Ascending aorta (tissue), 2 donors: ENCODE measurements at regions not wholly inside any gene's neighbourhood (a gene's known extent, or its start where the extent isn't known, plus 50 kb on each side); places are given as distances from the start of the nearest gene placed in this dataset.

ENCODE experiments used
- DNase-seq, 2 donors: peaks; one replicate each; pipeline ENCODE4 v3.0.0-alpha.2; 2019; ENCODE audit warnings: low spot score in 2 of 2
- H3K27ac ChIP-seq, 2 donors: fragments of 200-600 bp; sonication (generic); one replicate each; pipeline ENCODE4 v1.5.1; 2016 to 2017; ENCODE audit warnings: mild to moderate bottlenecking in 1 of 2
- H3K27me3 ChIP-seq: fragments of 200-600 bp; sonication (generic); one replicate; pipeline ENCODE4 v1.5.1; 2017
- H3K36me3 ChIP-seq, 2 donors: fragments of 200-600 bp; sonication (generic); one replicate each; pipeline ENCODE4 v1.5.1; 2016
- H3K4me1 ChIP-seq, 2 donors: fragments of 200-600 bp; sonication (generic); one replicate each; pipeline ENCODE4 v1.5.1; 2016 to 2017; ENCODE audit warnings: mild to moderate bottlenecking in 1 of 2
- H3K4me3 ChIP-seq, 2 donors: fragments of 200-600 bp; sonication (generic); one replicate each; pipeline ENCODE4 v1.5.1; 2016 to 2017; ENCODE audit warnings: mild to moderate bottlenecking in 1 of 2
- H3K9me3 ChIP-seq, 2 donors: fragments of 200-600 bp; sonication (generic); one replicate each; pipeline ENCODE4 v1.5.1; 2016
- intact Hi-C: fragments of 100-400 bp; cut with DNase I; formaldehyde crosslinking; loops from one replicate; pipeline ENCODE4 v1.15.1; 2023
- TF ChIP-seq, protein P1 (sequence below), 3 experiments: fragments of 200-600 bp in 2 of 3; fragments of 450-650 bp in 1 of 3; sonication (generic) in 2 of 3; IDR thresholded peaks; one replicate each; pipeline ENCODE4 v1.5.1; 2016 to 2019; ENCODE audit warnings: antibody characterized with exemption in 3 of 3, mild to moderate bottlenecking in 1 of 3, moderate library complexity in 1 of 3

DNA sequence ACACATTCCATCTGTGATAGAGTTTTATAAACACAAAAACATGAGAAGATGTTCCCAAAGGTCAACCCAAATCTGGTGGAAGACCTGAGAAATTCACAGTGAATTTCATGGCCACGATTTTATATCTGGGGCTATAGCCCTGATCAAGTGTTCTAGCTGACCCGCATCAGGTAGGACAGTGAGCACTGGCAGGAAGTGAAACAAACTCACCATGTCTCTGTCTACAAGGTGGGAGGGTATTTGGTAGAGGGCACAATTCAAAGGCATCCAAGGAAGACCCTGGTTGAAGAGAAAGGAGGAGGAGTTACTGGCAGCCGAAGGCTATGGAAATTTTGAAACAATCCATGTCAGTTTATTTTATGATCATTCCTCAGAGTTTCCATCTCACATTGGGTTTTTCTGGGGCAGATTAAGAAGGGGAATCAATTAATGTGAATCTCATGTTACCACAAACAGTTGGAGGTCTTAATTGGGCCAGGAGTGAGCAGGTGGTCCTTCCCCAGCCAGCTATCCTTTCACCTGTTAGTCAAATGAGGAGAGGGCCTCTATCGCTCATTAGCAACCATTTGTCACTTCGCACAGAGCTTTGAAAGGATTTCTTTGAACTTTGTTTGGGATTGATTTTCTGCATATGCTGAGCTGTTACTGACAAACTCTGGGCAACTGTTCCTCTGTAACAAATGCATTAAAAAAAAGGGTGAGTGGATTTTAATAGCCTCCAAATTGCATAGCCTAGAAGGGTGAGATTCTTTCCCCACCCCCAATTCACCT is 612.0 kb upstream of the CLINT1 start:
- Histone ChIP-seq H3K4me3 (no peak overlapping the region), H3K4me1 (no peaks in the 10 kb centered on the region), H3K27ac (no peak overlapping the region), H3K9me3 (no peaks in the 10 kb centered on the region), H3K36me3 (no peaks in the 10 kb centered on the region), H3K27me3 (no peaks in the 10 kb centered on the region)
- DNase-seq: no peak
- TF ChIP-seq, protein P1, sequence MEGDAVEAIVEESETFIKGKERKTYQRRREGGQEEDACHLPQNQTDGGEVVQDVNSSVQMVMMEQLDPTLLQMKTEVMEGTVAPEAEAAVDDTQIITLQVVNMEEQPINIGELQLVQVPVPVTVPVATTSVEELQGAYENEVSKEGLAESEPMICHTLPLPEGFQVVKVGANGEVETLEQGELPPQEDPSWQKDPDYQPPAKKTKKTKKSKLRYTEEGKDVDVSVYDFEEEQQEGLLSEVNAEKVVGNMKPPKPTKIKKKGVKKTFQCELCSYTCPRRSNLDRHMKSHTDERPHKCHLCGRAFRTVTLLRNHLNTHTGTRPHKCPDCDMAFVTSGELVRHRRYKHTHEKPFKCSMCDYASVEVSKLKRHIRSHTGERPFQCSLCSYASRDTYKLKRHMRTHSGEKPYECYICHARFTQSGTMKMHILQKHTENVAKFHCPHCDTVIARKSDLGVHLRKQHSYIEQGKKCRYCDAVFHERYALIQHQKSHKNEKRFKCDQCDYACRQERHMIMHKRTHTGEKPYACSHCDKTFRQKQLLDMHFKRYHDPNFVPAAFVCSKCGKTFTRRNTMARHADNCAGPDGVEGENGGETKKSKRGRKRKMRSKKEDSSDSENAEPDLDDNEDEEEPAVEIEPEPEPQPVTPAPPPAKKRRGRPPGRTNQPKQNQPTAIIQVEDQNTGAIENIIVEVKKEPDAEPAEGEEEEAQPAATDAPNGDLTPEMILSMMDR (IDR thresholded peaks at IDR 0.05): no peak
- intact Hi-C loops: no loop called here

GRCh38 chr5:158468444-158468843 is 609.5 kb upstream of the CLINT1 start:
- TF ChIP-seq, protein P1 (IDR thresholded peaks at IDR 0.05): no peak
- H3K36me3 ChIP-seq: no peaks in the 10 kb centered on the region

GRCh38 chr5:158466191-158466590 is 607.2 kb upstream of the CLINT1 start:
- Histone ChIP-seq H3K9me3 (no peaks in the 10 kb centered on the region), H3K36me3 (no peaks in the 10 kb centered on the region), H3K4me1 (peaks cover 0 to 13% of the 10 kb centered on the region in 2 donors), H3K27ac (no peak overlapping the region), H3K27me3 (no peaks in the 10 kb centered on the region), H3K4me3 (no peak overlapping the region)
- no peak for DNase-seq
- intact Hi-C loops: loop anchor here (10.0 kb wide), 1 partner anchor 639 kb away; no protein-coding TSS in a partner anchor
- TF ChIP-seq, protein P1 (IDR thresholded peaks at IDR 0.05): no peak

More at GRCh38 chr5:158468444-158468843, 609.5 kb upstream of the CLINT1 start:
- H3K9me3 ChIP-seq: no peaks in the 10 kb centered on the region
- intact Hi-C loops: loop anchor here (10.0 kb wide), 1 partner anchor 636 kb away; no protein-coding TSS in a partner anchor
- no peak for DNase-seq
- no peak overlapping the region for H3K27ac ChIP-seq
- no peaks in the 10 kb centered on the region for H3K27me3 ChIP-seq
- peaks cover 0 to 10% of the 10 kb centered on the region in 2 donors for H3K4me1 ChIP-seq
- H3K4me3 ChIP-seq: no peak overlapping the region

GRCh38 chr5:158465086-158465972 is 606.4 kb upstream of the CLINT1 start:
- DNase-seq: no peak
- Histone ChIP-seq H3K4me3 (no peak overlapping the region), H3K27me3 (no peaks in the 10 kb centered on the region), H3K9me3 (no peaks in the 10 kb centered on the region), H3K27ac (no peak overlapping the region), H3K36me3 (no peaks in the 10 kb centered on the region), H3K4me1 (peaks cover 0 to 15% of the 10 kb centered on the region in 2 donors)
- intact Hi-C loops: loop anchor here (10.0 kb wide), 1 partner anchor 639 kb away; no protein-coding TSS in a partner anchor
- TF ChIP-seq, protein P1 (IDR thresholded peaks at IDR 0.05): no peak

DNA sequence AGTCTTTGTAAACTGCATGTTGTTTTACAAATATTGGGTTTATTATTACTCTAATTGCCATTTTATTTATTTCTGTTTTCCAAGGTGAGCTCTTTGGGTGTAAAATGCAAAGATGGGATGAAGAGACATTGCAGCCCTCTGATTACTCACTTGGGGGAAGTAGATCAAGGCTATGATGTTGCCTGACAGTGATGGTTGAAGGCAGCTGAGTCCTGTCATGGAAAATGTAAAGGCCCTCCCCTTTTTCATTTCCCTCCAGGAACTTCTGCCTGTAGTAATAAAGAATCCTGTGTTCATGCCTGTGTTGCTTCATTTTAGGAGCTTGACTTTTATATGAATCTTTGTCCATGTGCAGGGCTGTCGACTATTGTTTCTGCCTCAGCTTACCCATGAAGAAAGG is 605.4 kb upstream of the CLINT1 start:
- Histone ChIP-seq H3K4me3 (no peak overlapping the region), H3K36me3 (no peaks in the 10 kb centered on the region), H3K27me3 (no peaks in the 10 kb centered on the region), H3K9me3 (no peaks in the 10 kb centered on the region), H3K27ac (peak overlapping the region in 1 of 2 donors; percentile 47), H3K4me1 (peaks cover 0 to 15% of the 10 kb centered on the region in 2 donors)
- intact Hi-C loops: loop anchor here (5.0 to 10.0 kb wide), 2 partner anchors 57 to 640 kb away; no protein-coding TSS in a partner anchor
- DNase-seq: no peak
- TF ChIP-seq, protein P1 (IDR thresholded peaks at IDR 0.05): no peak
